HG03558 (cell line): ENCODE measurements at regions not wholly inside any gene's neighbourhood (a gene's known extent, or its start where the extent isn't known, plus 50 kb on each side); places are given as distances from the start of the nearest gene placed in this dataset.

Experiments
- ATAC-seq: cut with Tn5 transposase; IDR thresholded peaks from one replicate; pipeline ENCODE4 v1.9.1; 2021; ENCODE audit warnings: moderate number of reproducible peaks; ENCODE audit not compliant: unreplicated experiment; ENCODE audit errors: extremely low read depth

DNA sequence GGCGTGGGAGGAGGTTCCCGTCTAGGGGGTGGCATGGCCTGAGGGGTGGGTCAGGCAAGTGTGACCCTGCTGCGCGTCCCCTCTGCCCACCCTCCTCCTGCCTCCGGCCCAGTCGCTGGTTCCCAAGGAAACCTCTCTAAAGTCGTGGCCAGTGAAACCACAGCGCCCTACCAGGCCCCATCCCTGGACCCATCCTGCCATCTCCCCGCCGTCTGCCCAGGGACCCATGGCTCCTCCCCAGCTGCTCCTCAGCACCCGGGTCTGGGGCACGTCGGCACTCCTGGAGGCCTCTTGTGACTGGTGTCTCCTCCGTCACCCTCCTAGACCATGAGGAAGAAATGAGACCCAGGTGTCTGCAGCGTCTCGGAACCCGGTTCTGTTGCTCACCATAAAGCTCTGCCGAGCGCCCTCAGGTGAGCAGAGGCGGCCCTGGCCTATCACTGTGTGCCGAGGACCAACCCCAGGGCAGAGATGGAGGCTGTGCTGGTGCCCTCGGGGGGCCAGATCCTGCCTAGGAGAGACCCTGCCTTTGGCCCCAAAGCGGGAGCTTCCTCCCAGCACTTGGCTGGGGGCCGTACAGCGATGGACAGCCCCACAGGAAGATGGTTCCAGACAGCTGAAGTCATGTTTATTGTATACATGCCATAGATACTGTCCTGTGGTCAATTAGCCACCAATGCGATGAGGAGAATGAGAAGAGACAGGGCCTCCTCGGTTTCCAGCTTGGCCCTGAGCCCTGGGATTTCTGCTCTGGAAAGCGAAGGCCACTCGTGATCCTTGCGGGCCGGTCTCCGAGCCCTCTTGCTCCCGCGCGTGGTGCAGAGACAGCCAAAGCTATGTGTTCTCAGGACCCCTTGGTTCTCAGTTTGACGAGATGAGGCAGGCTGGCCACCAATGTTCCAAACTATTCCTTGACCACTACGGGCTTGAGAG is 222.5 kb upstream of the RTL1 start:
- ATAC-seq, result no peak

DNA sequence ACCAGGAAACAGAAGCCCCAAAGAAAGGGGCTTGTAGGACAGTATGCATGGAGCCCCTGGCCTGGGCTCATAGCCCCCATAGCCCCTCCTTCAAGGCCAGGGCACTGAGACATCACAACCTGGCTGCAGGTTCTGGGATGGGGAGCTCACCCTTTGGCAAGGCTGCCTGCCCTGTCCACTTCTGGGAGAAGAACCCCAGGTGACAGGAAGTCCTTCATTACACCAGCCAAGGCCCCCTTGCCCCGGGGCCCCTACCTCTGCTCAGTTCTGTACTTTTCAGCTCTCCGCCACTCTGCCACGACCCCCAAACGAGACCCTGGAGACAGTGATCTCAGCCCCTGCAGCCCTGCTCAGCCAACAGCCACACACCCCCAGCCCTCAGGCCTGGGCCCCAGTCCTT is 223.2 kb upstream of the RTL1 start:
- ATAC-seq, result no peak

DNA sequence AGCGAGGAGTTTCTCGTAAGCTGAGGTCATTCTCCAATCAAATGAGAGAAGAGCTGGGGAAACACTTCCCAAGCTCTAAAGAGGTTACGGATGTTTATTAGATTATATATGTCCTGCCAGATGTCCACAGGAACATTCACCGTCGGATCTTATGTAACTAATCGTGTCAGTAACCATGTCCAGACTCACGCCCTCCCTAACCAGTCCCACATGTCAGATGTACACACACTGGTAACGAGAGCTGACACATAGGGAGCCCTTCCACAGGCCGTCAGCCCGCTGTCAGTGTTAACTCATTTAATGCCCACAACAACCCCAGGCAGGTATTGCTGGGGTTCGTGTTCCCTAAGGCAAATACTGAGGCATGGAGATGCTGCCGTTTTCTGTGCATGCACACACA is 223.7 kb upstream of the RTL1 start:
- ATAC-seq, result no peak

DNA sequence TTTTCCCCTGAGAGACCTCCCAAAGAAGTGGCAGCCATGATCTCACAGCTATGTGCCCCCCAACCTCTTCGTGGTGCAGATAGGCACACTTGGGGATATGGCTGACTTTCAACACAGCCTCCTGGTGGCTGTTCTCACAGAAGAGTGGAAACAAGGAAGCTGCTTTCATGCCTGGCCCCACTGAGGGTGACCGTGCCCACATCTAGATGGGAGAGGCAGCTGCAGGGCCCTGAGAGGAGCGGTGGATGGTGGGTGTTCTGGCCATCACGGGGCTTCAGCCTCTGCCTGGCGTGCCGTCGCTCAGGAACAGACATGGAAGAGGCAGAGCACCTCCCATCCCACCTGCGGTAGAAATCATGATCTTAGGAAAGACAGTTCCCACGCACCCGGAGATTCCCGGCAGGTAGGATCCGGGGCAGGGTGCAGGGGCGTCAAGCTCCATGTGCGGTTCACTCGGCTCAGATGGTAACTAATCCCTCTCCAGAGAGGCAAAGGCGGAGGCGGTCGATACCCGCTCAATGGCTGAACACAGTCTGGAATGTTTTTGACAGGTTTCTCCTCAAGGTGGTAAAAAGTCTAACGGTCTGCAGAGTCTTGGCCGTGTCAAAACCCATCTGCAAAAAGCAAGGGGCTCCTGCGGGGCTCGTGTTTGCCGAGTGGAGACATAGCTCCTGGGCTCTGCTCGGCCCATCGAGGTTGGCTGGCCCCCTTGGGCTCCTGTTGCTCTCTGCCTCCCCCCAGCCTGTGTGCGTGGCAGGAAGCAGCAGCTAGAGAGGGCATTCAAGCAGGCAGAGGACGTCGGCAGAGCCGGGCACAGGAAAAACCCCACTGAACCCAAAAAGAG is 225.2 kb upstream of the RTL1 start:
- ATAC-seq, result no peak

DNA sequence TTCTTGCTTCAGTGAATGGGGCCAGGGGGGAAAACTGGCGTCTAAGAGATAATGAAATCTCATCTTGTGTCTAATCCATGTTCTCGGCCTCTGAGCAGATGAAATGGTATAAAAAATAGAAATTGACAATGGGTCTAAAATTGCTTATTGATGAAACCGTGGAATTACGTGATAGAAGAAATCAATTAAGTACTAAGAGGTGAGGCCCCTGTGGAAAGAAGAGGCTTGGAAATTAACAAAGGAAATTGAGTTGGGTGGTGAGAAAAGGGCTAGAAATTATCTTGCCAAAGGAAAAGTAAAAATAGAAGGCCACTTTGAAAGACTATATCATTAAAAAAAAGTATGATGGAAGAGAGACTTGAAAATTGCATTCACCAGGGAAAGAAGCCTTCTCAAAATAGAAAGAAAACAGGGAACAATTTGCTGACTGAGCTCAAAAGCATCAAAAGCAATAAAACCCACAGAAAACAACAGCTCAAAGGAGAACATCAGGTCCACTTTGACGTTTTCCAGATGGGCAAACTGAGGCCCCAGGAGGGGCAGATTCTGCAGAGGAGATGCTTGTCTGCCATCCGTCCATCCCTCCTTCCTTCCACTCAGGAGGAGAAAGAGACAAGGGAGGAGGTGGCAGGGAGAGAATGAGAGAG is 226.1 kb upstream of the RTL1 start:
- no peak for ATAC-seq

DNA sequence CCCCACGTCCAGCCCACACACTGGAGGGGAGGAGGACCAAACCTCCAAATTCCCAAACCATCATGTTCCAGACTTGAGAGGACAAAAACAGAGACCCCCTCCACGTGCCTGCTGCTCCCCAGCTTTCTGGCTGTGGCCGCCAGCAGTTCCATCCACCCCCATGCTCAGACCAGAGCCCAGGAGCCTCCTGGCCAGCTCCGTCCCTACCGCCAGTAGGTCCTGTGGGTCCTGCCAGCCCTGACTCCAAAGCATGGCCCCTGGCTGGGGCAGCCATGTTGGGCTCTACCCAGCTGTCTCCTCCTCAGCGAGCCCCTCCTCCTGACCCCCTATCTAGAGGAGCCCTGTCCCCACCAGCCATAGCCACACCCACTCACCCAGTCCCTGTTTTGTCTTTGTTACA is 227.3 kb upstream of the RTL1 start:
- no peak for ATAC-seq

DNA sequence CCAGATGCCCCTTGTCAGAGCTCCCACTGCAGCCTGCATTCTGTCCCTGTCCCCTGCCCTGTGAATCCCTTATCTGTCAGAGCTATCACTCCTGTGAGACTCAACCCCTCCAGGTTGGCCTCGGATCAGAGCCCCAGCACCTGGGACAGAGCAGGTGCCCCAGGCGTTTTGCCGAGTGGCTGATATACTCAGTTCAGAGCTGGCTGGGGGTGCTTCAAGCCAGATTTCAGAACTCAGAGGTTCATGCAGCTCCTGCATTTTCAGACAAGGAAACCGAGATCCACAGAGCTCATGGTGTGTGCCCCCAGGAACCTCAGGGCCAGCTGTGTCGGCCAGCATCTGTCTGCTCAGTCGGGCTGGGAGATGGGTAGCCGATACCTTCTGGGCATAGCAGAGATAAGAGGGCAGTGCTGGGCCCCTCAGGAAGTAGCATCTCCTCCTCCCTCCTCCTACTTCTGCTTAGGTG is 228.0 kb upstream of the RTL1 start:
- no peak for ATAC-seq

DNA sequence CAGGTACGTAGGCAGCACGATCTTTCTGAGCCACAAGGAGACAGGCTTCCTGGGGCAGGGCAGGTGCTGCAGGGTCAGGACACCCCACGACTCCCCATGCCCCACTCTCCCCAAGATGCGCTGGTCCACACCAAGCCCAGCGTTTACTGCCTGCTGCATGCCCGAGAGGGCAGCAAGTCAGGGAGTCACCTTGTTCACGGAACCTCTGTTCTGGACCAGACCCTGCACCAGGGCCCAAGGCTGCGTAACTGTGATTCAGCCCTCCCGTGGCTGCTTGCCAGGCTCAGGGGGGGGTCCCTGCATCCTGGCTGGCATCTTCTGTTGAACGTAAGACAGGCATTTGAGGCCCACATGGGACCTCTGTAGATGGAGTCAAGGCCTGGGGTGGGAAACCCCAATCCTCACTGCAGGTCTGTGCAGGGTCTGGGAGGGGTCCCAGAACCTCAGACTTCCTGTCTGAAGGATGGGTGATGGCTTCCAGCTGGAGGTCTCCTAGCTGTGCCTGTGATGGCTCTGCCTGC is 228.6 kb upstream of the RTL1 start:
- ATAC-seq, result no peak

DNA sequence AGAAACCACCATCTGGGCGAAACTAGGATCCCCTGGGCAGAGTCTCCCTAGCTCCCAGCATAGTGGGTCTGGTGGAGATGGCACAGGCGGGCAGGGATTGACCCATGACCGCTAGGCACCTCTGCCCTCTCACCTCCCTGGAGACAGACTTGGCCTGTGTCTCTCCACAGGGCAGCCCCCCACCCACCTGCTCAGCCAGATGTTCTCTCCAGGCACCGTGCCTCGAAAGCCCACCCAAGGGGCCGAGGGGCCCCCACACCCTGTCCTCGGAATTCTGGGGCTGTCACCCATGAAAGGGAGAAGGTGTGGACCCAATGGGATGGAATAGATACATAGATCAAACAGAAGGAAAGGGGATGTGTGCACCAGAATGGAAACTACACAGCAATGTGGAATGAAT is 229.1 kb upstream of the RTL1 start:
- ATAC-seq, result no peak

DNA sequence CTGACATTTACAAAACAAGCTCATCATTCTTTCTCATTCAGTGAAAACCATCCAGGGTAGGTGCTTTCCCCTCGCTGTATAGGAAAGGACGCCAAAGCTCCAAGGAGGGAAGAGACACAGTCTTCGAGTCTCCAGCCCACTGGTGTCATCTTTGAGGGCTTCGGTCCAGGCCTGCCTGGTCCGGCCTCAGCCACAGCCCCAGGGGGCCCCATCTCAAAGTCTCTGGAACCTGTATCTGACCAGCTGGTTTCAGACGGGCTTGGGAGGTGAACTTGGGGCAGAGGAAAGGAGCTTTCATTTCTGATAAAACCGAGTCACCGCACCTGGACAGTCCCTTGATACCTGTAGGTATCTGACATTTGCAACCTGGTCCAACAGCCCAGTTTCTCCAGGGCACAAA is 229.5 kb upstream of the RTL1 start:
- no peak for ATAC-seq

DNA sequence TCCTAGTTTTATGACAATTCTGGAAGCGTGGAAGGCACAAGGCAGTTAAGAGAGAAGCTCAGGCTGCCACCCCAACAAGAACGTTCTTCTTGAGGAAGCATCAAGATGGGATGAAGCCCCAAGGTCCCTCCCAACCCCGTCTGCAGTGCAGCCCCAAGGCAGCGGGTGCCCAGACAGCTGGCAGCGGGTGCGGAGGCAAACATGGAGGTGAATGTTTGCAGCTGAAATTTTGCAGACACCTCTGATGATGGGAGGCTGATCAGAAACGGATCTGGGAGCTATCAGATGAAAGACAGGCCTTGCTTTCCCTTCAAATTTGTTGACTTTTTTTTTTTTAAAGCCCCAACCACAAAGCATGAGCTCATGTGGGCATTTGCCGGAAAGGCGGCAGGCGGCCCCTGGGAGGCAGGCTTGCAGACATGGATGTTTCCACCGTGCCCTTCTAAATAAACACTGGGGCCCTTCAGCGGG is 230.7 kb upstream of the RTL1 start:
- ATAC-seq, result no peak

DNA sequence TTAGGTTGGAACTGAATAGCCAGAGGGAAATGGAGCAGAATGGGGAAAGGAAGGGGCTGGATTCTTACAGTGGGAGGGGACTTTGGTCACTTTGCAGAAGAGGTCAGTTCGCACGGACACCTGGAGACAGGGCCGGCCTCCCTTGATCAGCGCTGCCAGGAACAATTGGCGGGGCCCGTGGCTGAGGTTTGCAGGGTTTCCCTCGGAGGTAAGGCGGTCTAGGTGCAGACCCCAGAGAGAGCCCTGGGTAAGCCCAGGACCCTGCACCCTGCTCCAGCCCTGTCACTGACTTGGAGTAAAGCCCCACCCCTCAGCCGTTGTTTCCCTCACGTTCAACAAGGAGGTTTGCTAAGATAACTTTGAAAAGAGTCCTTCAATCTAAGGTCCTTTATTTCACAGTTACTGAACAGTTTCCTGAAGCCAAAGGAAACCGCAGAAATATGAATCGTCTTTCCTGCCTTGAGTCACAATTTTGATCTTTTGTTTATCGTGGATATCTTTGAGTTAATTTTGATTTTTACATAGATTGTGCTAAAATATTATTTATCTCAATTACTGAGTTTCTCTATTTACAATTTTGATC is 231.4 kb upstream of the RTL1 start:
- no peak for ATAC-seq

DNA sequence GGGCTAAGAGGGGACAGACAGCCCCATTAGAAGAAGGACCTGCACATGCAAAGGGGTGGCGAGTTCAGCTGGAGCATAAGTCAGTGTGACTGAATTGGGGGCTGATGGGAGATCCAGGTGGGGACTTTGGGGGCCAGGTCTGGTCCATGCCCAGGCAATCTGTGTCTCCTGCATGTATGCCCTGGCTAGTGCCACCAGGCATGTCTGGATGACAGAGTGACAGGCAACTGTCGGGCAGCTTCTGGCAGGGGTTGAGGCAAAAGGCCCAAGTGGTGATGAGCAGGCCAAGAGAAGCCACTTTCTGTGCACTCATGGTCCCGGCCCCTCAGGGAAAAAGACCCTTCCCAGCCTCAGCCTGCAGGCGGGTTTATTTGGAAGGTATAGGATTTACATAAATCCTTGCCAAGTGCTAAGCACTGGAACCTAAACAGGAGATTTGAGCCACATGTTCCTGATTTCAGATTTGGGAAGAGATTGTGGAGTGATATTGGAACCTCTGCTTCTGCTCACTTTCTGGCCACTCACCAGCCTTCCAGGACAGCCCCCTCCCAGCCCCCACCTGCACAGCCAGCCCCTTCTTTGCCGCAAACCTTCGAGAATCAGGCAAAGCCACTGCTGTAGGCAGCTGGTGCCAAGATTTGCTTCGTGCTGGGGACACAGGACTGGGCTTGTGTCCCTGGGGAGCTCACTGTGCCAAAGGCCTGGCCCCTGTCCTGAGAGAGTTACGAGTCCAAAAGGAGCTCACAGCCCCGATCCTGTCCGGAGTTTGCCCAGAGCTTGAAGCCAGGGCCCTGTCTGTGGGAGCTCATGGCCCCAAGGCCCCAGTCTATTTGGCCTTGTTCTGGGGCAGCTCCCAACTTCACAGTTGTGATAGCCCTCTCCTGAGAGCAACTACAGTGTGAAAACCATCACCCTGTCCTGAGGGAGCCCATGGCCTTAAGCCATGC is 232.5 kb upstream of the RTL1 start:
- ATAC-seq, result no peak

DNA sequence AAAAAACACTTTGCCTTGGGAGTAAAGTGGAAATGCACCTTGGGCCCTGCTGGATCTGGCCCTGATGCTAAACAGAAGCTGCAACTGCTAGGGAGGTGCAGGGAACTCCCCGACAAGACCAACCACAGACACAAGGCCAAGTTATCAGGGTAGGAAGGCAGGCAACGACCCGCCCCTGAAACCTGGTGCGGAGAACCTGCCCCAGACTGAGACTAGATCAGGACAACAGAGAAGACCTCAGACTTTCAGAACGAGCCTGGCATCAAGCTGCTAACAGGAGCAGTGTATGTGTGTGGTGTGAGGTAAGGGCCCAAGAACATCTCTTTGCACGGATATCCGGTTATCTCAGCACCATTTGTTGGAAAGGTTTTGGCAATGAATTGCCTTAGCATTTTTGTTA is 233.7 kb upstream of the RTL1 start:
- no peak for ATAC-seq

DNA sequence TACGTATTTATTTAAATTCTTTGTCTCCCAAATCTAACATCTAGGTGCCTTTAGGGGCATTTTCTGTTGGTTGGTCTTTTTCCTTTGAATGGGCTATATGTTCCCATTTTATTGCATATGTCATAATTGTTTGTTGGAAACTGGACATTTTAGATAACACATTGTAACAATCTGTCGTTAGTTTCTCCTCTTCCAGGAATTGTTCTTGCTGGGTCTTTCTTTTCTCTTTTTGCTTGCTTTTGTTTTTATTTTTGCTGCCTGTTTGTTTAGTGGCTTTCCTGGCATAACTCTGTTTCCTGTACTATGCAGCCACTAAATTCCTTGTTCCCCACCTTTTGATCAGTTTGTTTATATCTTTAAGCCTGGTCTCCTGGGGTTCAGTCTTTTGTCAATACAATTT is 244.3 kb upstream of the RTL1 start:
- no peak for ATAC-seq

DNA sequence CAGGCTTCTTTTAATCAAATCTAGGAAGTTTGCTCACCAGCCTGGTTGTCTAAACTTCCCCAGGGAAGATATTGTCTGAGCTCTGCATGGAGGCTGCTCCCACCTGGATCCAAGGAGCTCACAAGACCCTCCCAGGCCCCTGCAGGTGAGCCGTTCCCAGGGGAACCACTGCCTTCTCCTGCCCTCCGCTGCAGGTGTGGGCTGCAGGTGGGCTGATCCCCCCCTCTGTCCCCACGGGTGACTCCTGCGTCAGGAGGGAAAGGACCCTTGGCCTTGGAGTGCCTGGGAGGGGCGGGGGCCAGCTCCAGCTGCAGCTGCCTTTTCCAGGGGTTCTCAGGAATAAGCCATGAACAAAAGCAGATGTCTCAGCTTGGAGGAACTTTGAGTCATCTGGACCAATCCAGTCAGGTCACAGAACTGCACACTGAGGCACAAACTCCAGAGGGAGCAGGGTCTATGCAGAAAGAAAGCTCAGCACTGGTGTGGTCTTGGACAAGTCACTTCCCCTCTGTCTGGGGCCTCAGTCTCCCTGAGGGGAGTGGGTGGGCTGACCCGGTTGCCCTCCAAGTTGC is 246.6 kb upstream of the RTL1 start:
- ATAC-seq, result no peak

DNA sequence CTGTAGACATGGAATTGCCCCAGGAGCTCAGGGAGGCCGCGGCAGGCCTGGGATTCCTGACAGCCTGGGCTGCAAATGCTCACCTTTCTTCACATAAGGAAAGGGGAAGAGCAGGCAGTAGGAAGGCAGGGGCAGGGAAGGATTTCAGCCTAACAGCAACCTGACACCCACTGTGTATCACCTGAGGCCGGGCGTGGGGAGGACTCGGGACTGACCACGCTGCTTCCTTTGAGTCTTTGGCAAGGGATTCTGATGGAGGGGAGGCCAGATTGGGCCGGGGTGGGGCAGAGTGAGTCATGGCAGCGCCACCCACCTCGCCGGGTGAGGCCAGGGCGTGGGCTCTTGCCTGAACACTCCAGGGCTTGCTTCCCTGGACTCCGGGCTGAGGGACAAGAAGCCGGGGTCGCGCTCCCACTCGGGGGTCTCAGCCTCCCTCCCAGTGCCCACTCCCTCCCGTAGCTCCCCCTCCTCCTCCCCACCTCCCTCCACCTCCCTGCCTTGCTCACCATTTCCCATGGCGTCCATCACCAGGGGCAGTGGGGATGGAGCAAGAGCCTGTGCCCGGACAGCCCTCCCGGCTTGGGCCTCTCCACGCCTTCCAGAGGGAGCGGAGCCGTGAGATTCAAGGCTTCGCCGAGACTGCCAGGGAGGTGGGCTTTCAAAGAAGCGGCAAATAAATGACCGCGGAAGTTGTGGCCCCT is 247.9 kb upstream of the RTL1 start:
- no peak for ATAC-seq

DNA sequence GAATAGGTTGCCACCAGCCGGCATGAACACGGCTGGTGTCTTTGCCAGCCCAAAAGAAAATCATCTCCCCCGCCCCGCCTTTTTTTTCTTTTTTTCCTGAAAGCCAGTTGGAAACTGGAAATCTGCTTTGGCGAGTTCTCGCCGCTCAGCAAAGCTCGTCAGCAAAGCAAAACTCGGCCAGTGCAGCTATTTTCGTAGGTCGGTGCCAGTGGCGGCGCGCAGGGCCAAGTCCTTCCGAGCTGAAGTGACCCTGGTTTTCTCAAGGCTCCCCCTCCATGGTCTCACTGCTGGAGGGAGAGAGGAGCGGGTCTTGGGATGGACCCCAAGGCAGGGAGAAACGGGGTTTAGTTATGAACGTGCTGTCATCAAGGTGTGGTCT is 248.4 kb upstream of the RTL1 start:
- no peak for ATAC-seq
